HCT116 (cell line): ENCODE measurements at regions not wholly inside any gene's neighbourhood (a gene's known extent, or its start where the extent isn't known, plus 50 kb on each side); places are given as distances from the start of the nearest gene placed in this dataset.

Source experiments
- ATAC-seq: fragments of 200-7000 bp; cut with Tn5 transposase; 2 replicates; pipeline ENCODE4 v1.9.1; 2020; ENCODE audit warnings: mild to moderate bottlenecking, moderate library complexity
- BruUV-seq: library from RNA; stranded (reverse); fragments of 400-500 nt; replicated peaks from 2 replicates; lab custom pipeline; 2021; lab: Mats Ljungman, UMichigan
- CTCF ChIA-PET: fragments of 300-600 bp; sonication (Branson Sonifier 250); formaldehyde crosslinking; loops from one replicate; lab custom pipeline; 2021; ENCODE audit warnings: antibody characterized with exemption; lab: Charles Lee
- POLR2A ChIA-PET: fragments of 300-600, 350-600 bp; sonication (Branson Sonifier 250); formaldehyde crosslinking; loops from one replicate; lab custom pipeline; 2021; ENCODE audit warnings: antibody characterized with exemption; lab: Charles Lee
- RAD21 ChIA-PET, 2 experiments: fragments of 300-600 bp; sonication (Branson Sonifier 250); formaldehyde crosslinking; loops; one replicate each; lab custom pipeline; 2023; ENCODE audit warnings: low total read pairs in 2 of 2; ENCODE audit not compliant: uncharacterized antibody in 2 of 2, unreplicated experiment in 2 of 2, low non-redundant PET in 1 of 2; lab: Charles Lee
- DNase-seq: peaks from one replicate; pipeline ENCODE4 v3.0.0-alpha.2; 2010; ENCODE audit warnings: low read depth, low spot score
- H2AFZ ChIP-seq: fragments of 200-600 bp; shearing (Covaris generic), sonication (generic); 2 replicates; pipeline ENCODE4 v1.6.1; 2017; ENCODE audit warnings: low read depth, mixed run types, mixed read lengths, antibody characterized with exemption, low read length; ENCODE audit not compliant: poor library complexity, severe bottlenecking
- H3K27ac ChIP-seq: 2 replicates; pipeline ENCODE4 v1.5.1; 2012; ENCODE audit warnings: low read depth, low read length
- H3K27me3 ChIP-seq: fragments of 200-600 bp; sonication (generic); 2 replicates; pipeline ENCODE4 v1.6.1; 2016; ENCODE audit warnings: mixed run types, low read length, mixed read lengths; ENCODE audit not compliant: insufficient read depth
- H3K36me3 ChIP-seq, 2 experiments: fragments of 200-500 bp in 1 of 2; fragments of 200-600 bp in 1 of 2; sonication (Bioruptor generic) in 1 of 2; sonication (generic) in 1 of 2; 2 replicates each; pipeline versions ENCODE4 v1.5.1 to v1.6.1; 2014 to 2016; ENCODE audit warnings: low read length in 2 of 2, inconsistent platforms in 1 of 2, mixed read lengths in 1 of 2, mixed run types in 1 of 2; ENCODE audit not compliant: insufficient read depth in 2 of 2, control insufficient read depth in 1 of 2
- H3K4me1 ChIP-seq, 2 experiments: fragments of 200-600 bp in 1 of 2; sonication (generic) in 1 of 2; 2 replicates each; pipeline versions ENCODE4 v1.5.1 to v1.6.1; 2012 to 2017; ENCODE audit warnings: low read length in 2 of 2, inconsistent platforms in 1 of 2, mild to moderate bottlenecking in 1 of 2, mixed read lengths in 1 of 2, mixed run types in 1 of 2, moderate library complexity in 1 of 2; ENCODE audit not compliant: insufficient read depth in 2 of 2, control insufficient read depth in 1 of 2
- H3K4me2 ChIP-seq: fragments of 200-600 bp; sonication (generic); 2 replicates; pipeline ENCODE4 v1.6.1; 2017; ENCODE audit warnings: mixed run types, low read length, mixed read lengths
- H3K4me3 ChIP-seq, 2 experiments: fragments of 200-600 bp in 1 of 2; sonication (generic) in 1 of 2; replicated peaks in 1 of 2; 2 replicates each; pipeline ENCODE4 v1.5.1; 2011 to 2016; ENCODE audit warnings: low read length in 2 of 2, control low read depth in 1 of 2, low read depth in 1 of 2, mild to moderate bottlenecking in 1 of 2, mixed read lengths in 1 of 2, mixed run types in 1 of 2
- H3K79me2 ChIP-seq: fragments of 200-600 bp; sonication (generic); 2 replicates; pipeline ENCODE4 v1.6.1; 2017; ENCODE audit warnings: mild to moderate bottlenecking, mixed run types, low read length, moderate library complexity, mixed read lengths; ENCODE audit not compliant: insufficient read depth
- H3K9ac ChIP-seq: fragments of 200-600 bp; sonication (generic); 2 replicates; pipeline ENCODE4 v1.6.1; 2016; ENCODE audit warnings: low read length, mixed read lengths
- H3K9me2 ChIP-seq: fragments of 200-600 bp; sonication (generic), shearing (Covaris generic); 2 replicates; pipeline ENCODE4 v1.6.1; 2017; ENCODE audit warnings: mixed run types, mild to moderate bottlenecking, moderate library complexity; ENCODE audit not compliant: insufficient read depth
- H3K9me3 ChIP-seq, 2 experiments: fragments of 200-500 bp in 1 of 2; fragments of 200-600 bp in 1 of 2; sonication (Bioruptor generic) in 1 of 2; sonication (generic) in 1 of 2; 2 replicates each; pipeline ENCODE4 v1.6.1; 2014 to 2017; ENCODE audit warnings: low read length in 2 of 2, mixed read lengths in 2 of 2, inconsistent platforms in 1 of 2, low read depth in 1 of 2, mild to moderate bottlenecking in 1 of 2, mixed run types in 1 of 2, moderate library complexity in 1 of 2; ENCODE audit not compliant: control insufficient read depth in 1 of 2, insufficient read depth in 1 of 2
- H4K20me1 ChIP-seq: fragments of 200-600 bp; sonication (generic), shearing (Covaris generic); 2 replicates; pipeline ENCODE4 v1.6.1; 2017; ENCODE audit warnings: mixed run types, mild to moderate bottlenecking, moderate library complexity; ENCODE audit not compliant: insufficient read depth
- CBX3 ChIP-seq: IDR thresholded peaks from 2 replicates; pipeline ENCODE4 v1.6.1; 2012; ENCODE audit warnings: low read depth
- CEBPB ChIP-seq: IDR thresholded peaks from 2 replicates; pipeline ENCODE4 v1.6.1; 2012; ENCODE audit warnings: low read depth
- ELF1 ChIP-seq: IDR thresholded peaks from 2 replicates; pipeline ENCODE4 v1.6.1; 2012; ENCODE audit warnings: low read depth, borderline replicate concordance
- EZH2 ChIP-seq: fragments of 200-600 bp; sonication (generic); IDR thresholded peaks from 2 replicates; pipeline ENCODE4 v1.6.1; 2017; ENCODE audit warnings: antibody characterized with exemption, mixed run types
- EZH2phosphoT487 ChIP-seq: fragments of 200-600 bp; IDR thresholded peaks from 2 replicates; pipeline ENCODE4 v1.6.1; 2018; ENCODE audit warnings: antibody characterized with exemption, borderline replicate concordance
- JUND ChIP-seq: IDR thresholded peaks from 2 replicates; pipeline ENCODE4 v1.6.1; 2012
- POLR2A ChIP-seq: IDR thresholded peaks from 2 replicates; pipeline ENCODE4 v1.7.0; 2011; ENCODE audit warnings: borderline replicate concordance; ENCODE audit not compliant: insufficient read depth, insufficient read length; ENCODE audit errors: extremely low read depth
- POLR2AphosphoS5 ChIP-seq: IDR thresholded peaks from 2 replicates; pipeline ENCODE4 v1.6.1; 2011; ENCODE audit warnings: mild to moderate bottlenecking, low read depth, low read length, moderate library complexity
- RAD21 ChIP-seq: IDR thresholded peaks from 2 replicates; pipeline ENCODE4 v1.6.1; 2012; ENCODE audit warnings: low read depth, mild to moderate bottlenecking
- SIN3A ChIP-seq: IDR thresholded peaks from 2 replicates; pipeline ENCODE4 v1.6.1; 2012; ENCODE audit warnings: low read depth
- SRF ChIP-seq: IDR thresholded peaks from 2 replicates; pipeline ENCODE4 v1.6.1; 2012; ENCODE audit warnings: low read depth
- YY1 ChIP-seq: IDR thresholded peaks from 2 replicates; pipeline ENCODE4 v1.6.1; 2011; ENCODE audit warnings: low read length, low read depth, moderate library complexity, mild to moderate bottlenecking; ENCODE audit not compliant: insufficient replicate concordance; ENCODE audit errors: extremely low read depth
- intact Hi-C: fragments of 100-400 bp; cut with micrococcal nuclease; formaldehyde crosslinking; loops from 2 replicates; pipeline ENCODE4 v1.10.0; 2022
- TF ChIP-seq, protein P1 (sequence below), 3 experiments: fragments of 200-600 bp in 1 of 3; sonication (generic) in 1 of 3; IDR thresholded peaks in 2 of 3; conservative IDR thresholded peaks in 1 of 3; 2 replicates each; pipeline ENCODE4 v1.5.1; 2012 to 2017; ENCODE audit warnings: low read depth in 2 of 3, low read length in 2 of 3, antibody characterized with exemption in 1 of 3, borderline replicate concordance in 1 of 3, control low read depth in 1 of 3, mild to moderate bottlenecking in 1 of 3, mixed read lengths in 1 of 3, mixed run types in 1 of 3, moderate library complexity in 1 of 3; ENCODE audit not compliant: insufficient read depth in 1 of 3
- TF ChIP-seq, protein P2 (sequence below): IDR thresholded peaks from 2 replicates; pipeline ENCODE4 v1.6.1; 2011; ENCODE audit warnings: mild to moderate bottlenecking, low read length, moderate library complexity; ENCODE audit not compliant: insufficient replicate concordance; ENCODE audit errors: extremely low read depth
- TF ChIP-seq, protein P3 (sequence below): IDR thresholded peaks from 2 replicates; pipeline ENCODE4 v1.6.1; 2012

DNA sequence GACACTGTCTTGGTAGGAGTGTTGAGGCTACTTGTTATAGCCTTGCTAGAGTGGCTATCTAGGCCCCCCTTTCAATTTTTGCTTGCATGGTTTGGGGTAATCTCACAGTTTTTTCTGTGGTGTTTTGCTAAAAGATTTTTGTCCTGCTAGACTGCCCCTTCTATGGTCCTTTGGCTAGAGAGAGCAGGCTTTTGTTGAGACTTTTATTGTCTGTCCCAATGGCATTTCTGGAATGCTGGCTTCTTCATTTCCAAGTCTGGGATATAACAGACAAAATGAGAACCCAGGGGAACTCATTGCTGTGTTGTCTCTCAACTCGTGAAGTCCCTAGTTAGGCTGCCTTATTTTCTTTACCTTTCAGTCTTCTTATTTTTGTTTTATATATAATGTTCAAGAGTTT lies 160.2 kb upstream of the ZC4H2 start:
- Histone ChIP-seq H2AFZ (no peak overlapping the region), H3K27me3 (no peaks in the 10 kb centered on the region), H3K4me1 (no peaks in the 10 kb centered on the region), H3K36me3 (no peaks in the 10 kb centered on the region), H4K20me1 (no peaks in the 10 kb centered on the region), H3K9me3 (no peaks in the 10 kb centered on the region), H3K9ac (no peak overlapping the region), H3K4me2 (no peak overlapping the region), H3K9me2 (no peaks in the 10 kb centered on the region), H3K27ac (no peak overlapping the region), H3K79me2 (no peaks in the 10 kb centered on the region), H3K4me3 (no peak overlapping the region)
- ATAC-seq (no peak), DNase-seq (no peak)
- CTCF ChIA-PET: no interaction called here
- POLR2A ChIA-PET: no interaction called here
- RAD21 ChIA-PET: no interaction called here
- intact Hi-C loops: no loop called here
- no TSS peak for BruUV-seq
- TF ChIP-seq ELF1 (no peak), SIN3A (no peak), EZH2phosphoT487 (no peak)
- TF ChIP-seq, protein P1, sequence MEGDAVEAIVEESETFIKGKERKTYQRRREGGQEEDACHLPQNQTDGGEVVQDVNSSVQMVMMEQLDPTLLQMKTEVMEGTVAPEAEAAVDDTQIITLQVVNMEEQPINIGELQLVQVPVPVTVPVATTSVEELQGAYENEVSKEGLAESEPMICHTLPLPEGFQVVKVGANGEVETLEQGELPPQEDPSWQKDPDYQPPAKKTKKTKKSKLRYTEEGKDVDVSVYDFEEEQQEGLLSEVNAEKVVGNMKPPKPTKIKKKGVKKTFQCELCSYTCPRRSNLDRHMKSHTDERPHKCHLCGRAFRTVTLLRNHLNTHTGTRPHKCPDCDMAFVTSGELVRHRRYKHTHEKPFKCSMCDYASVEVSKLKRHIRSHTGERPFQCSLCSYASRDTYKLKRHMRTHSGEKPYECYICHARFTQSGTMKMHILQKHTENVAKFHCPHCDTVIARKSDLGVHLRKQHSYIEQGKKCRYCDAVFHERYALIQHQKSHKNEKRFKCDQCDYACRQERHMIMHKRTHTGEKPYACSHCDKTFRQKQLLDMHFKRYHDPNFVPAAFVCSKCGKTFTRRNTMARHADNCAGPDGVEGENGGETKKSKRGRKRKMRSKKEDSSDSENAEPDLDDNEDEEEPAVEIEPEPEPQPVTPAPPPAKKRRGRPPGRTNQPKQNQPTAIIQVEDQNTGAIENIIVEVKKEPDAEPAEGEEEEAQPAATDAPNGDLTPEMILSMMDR (IDR thresholded peaks at IDR 0.05 in 2 of 3, conservative IDR thresholded peaks at IDR 0.05 in 1 of 3; ENCODE audit: borderline replicate concordance in 1 of 3, insufficient read depth in 1 of 3, low read depth in 2 of 3, low read length in 2 of 3): no peak

DNA sequence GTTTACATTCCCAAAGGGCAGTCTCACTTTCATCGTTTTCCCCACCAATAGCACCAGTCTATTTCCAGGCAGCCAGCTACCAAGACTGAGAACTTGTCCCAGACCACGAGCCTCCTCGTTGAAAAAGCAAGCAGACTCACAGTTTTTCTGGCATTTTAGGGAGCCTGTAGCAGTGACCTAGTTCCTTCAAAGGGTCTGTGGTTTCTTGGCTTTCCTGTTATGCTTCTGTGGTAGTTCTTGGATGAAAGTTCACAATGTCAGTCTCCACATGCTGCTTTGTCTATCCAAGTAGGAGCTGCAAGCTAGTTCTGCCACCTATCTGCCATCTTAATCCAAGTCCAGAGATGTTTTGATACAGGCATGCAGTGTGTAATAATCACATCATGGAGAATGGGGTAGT lies 151.6 kb upstream of the ZC4H2 start:
- H3K79me2 ChIP-seq: no peaks in the 10 kb centered on the region
- H3K27me3 ChIP-seq: no peaks in the 10 kb centered on the region
- ChIA-PET CTCF (no interaction called here), POLR2A (no interaction called here), RAD21 (no interaction called here)
- no peaks in the 10 kb centered on the region for H3K9me2 ChIP-seq
- H2AFZ ChIP-seq: no peak overlapping the region
- H3K4me1 ChIP-seq: no peaks in the 10 kb centered on the region
- DNase-seq: no peak
- H3K9ac ChIP-seq: no peak overlapping the region
- intact Hi-C loops: no loop called here
- no peaks in the 10 kb centered on the region for H4K20me1 ChIP-seq
- H3K36me3 ChIP-seq: no peaks in the 10 kb centered on the region
- BruUV-seq: no TSS peak
- H3K4me3 ChIP-seq: no peak overlapping the region
- H3K4me2 ChIP-seq: no peak overlapping the region
- H3K27ac ChIP-seq: no peak overlapping the region
- no peak for ATAC-seq
- H3K9me3 ChIP-seq: no peaks in the 10 kb centered on the region
- TF ChIP-seq SRF (no peak), EZH2phosphoT487 (no peak), ELF1 (no peak), CBX3 (no peak), CEBPB (no peak), JUND (no peak), YY1 (no peak), EZH2 (no peak), POLR2AphosphoS5 (no peak), RAD21 (no peak), POLR2A (no peak)
- TF ChIP-seq, protein P2, sequence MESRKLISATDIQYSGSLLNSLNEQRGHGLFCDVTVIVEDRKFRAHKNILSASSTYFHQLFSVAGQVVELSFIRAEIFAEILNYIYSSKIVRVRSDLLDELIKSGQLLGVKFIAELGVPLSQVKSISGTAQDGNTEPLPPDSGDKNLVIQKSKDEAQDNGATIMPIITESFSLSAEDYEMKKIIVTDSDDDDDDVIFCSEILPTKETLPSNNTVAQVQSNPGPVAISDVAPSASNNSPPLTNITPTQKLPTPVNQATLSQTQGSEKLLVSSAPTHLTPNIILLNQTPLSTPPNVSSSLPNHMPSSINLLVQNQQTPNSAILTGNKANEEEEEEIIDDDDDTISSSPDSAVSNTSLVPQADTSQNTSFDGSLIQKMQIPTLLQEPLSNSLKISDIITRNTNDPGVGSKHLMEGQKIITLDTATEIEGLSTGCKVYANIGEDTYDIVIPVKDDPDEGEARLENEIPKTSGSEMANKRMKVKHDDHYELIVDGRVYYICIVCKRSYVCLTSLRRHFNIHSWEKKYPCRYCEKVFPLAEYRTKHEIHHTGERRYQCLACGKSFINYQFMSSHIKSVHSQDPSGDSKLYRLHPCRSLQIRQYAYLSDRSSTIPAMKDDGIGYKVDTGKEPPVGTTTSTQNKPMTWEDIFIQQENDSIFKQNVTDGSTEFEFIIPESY: no peak
- TF ChIP-seq, protein P1 (IDR thresholded peaks at IDR 0.05 in 2 of 3, conservative IDR thresholded peaks at IDR 0.05 in 1 of 3; ENCODE audit: borderline replicate concordance in 1 of 3, insufficient read depth in 1 of 3, low read depth in 2 of 3, low read length in 2 of 3): no peak
- TF ChIP-seq, protein P3, sequence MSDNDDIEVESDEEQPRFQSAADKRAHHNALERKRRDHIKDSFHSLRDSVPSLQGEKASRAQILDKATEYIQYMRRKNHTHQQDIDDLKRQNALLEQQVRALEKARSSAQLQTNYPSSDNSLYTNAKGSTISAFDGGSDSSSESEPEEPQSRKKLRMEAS: no peak
